CD4-positive, alpha-beta T cell treated with Interleukin-4 for 4 hours (primary cell): ENCODE measurements at regions not wholly inside any gene's neighbourhood (a gene's known extent, or its start where the extent isn't known, plus 50 kb on each side); places are given as distances from the start of the nearest gene placed in this dataset.

Source experiments
- DNase-seq: peaks from one replicate; pipeline ENCODE4 v3.0.0-alpha.2; 2020

GRCh38 chr22:44611880-44612496, 90.0 kb upstream of the PRR5 start:
- DNase-seq: no peak

- DNase-seq: no peak
These were observed 91.9 kb upstream of the PRR5 start for GRCh38 chr22:44610071-44610470.

- no peak for DNase-seq
These were observed 92.5 kb upstream of the PRR5 start for GRCh38 chr22:44609400-44609988.

- DNase-seq: no peak
These were observed 93.2 kb upstream of the PRR5 start for GRCh38 chr22:44608597-44609399.

GRCh38 chr22:44606126-44606525, 95.9 kb upstream of the PRR5 start:
- no peak for DNase-seq

- DNase-seq: no peak
These were observed 96.5 kb upstream of the PRR5 start for GRCh38 chr22:44605486-44605885.

- DNase-seq: no peak
These were observed 97.0 kb upstream of the PRR5 start for GRCh38 chr22:44604991-44605390.

GRCh38 chr22:44604455-44604854, 97.5 kb upstream of the PRR5 start:
- no peak for DNase-seq

- DNase-seq: no peak
These were observed 98.2 kb upstream of the PRR5 start for GRCh38 chr22:44603767-44604166.

GRCh38 chr22:44601725-44602124, 100.3 kb upstream of the PRR5 start:
- DNase-seq: no peak

- no peak for DNase-seq
These were observed 100.8 kb upstream of the PRR5 start for GRCh38 chr22:44601189-44601588.

GRCh38 chr22:44600207-44600785, 101.7 kb upstream of the PRR5 start:
- DNase-seq: no peak

- DNase-seq: no peak
These were observed 101.6 kb upstream of the RTL6 start for GRCh38 chr22:44599500-44600140.

- DNase-seq: no peak
These were observed 101.1 kb upstream of the RTL6 start for GRCh38 chr22:44599084-44599483.

GRCh38 chr22:44597616-44598015, 99.6 kb upstream of the RTL6 start:
- no peak for DNase-seq

- no peak for DNase-seq
These were observed 98.5 kb upstream of the RTL6 start for GRCh38 chr22:44596396-44597125.

GRCh38 chr22:44595841-44596341, 97.9 kb upstream of the RTL6 start:
- DNase-seq: no peak

- DNase-seq: no peak
These were observed 96.9 kb upstream of the RTL6 start for GRCh38 chr22:44594951-44595350.

GRCh38 chr22:44592824-44593148, 94.8 kb upstream of the RTL6 start:
- no peak for DNase-seq

- DNase-seq: no peak
These were observed 94.2 kb upstream of the RTL6 start for GRCh38 chr22:44592126-44592823.

- no peak for DNase-seq
These were observed 93.2 kb upstream of the RTL6 start for GRCh38 chr22:44591146-44591790.
